Neural cell (in vitro differentiated cells): ENCODE measurements at regions not wholly inside any gene's neighbourhood (a gene's known extent, or its start where the extent isn't known, plus 50 kb on each side); places are given as distances from the start of the nearest gene placed in this dataset.
"Not testable (repeated sequence)": the region's sequence is repeated elsewhere in the genome, so short reads cannot be mapped to it uniquely, and the experiment has no call there.

Source experiments
- EP300 ChIP-seq: fragments of 450-650 bp; conservative IDR thresholded peaks from 2 replicates; pipeline ENCODE4 v1.6.1; 2014; ENCODE audit warnings: antibody characterized with exemption, mild to moderate bottlenecking, moderate library complexity; ENCODE audit not compliant: poor library complexity, severe bottlenecking
- EZH2 ChIP-seq: fragments of 200-600, 300-800 bp; shearing (Covaris generic), sonication (generic); IDR thresholded peaks from 2 replicates; pipeline ENCODE4 v1.6.1; 2014; ENCODE audit warnings: antibody characterized with exemption, low read length, borderline replicate concordance, mild to moderate bottlenecking; ENCODE audit not compliant: insufficient read depth, poor library complexity, severe bottlenecking
- POLR2AphosphoS5 ChIP-seq: IDR thresholded peaks from 2 replicates; pipeline ENCODE4 v1.6.1; 2012
- TAF1 ChIP-seq: IDR thresholded peaks from 2 replicates; pipeline ENCODE4 v1.6.1; 2012; ENCODE audit warnings: low read depth
- TF ChIP-seq, protein P1 (sequence below): fragments of 450-650 bp; IDR thresholded peaks from 2 replicates; pipeline ENCODE4 v1.5.1; 2014; ENCODE audit warnings: antibody characterized with exemption, mild to moderate bottlenecking, moderate library complexity; ENCODE audit not compliant: poor library complexity, severe bottlenecking
- TF ChIP-seq, protein P2 (sequence below): IDR thresholded peaks from 2 replicates; pipeline ENCODE4 v1.6.1; 2012; ENCODE audit warnings: borderline replicate concordance

DNA sequence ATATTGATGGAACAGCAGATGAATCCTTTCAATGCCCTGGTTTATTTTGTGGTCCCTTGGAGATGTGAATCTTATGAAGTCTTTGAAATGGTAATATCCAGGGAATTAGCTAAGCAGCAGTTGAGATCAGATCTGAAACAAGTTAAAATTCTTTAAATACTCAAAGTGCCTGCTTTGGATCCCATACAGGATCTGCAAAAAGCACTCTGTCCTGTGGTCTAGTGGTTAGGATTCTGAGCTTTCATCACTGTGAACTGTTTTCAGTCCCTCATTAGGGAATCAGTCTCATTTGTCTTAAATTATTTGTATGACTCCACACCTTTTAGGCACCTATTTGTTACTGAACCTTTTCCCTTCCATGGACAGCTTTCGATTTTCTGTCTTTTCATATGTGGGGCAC lies 215.2 kb upstream of the TGIF2LX start:
- TF ChIP-seq, protein P1, sequence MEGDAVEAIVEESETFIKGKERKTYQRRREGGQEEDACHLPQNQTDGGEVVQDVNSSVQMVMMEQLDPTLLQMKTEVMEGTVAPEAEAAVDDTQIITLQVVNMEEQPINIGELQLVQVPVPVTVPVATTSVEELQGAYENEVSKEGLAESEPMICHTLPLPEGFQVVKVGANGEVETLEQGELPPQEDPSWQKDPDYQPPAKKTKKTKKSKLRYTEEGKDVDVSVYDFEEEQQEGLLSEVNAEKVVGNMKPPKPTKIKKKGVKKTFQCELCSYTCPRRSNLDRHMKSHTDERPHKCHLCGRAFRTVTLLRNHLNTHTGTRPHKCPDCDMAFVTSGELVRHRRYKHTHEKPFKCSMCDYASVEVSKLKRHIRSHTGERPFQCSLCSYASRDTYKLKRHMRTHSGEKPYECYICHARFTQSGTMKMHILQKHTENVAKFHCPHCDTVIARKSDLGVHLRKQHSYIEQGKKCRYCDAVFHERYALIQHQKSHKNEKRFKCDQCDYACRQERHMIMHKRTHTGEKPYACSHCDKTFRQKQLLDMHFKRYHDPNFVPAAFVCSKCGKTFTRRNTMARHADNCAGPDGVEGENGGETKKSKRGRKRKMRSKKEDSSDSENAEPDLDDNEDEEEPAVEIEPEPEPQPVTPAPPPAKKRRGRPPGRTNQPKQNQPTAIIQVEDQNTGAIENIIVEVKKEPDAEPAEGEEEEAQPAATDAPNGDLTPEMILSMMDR, result not testable (repeated sequence)
- not testable (repeated sequence) for TF ChIP-seq EP300, EZH2, POLR2AphosphoS5, TAF1
- TF ChIP-seq, protein P2, sequence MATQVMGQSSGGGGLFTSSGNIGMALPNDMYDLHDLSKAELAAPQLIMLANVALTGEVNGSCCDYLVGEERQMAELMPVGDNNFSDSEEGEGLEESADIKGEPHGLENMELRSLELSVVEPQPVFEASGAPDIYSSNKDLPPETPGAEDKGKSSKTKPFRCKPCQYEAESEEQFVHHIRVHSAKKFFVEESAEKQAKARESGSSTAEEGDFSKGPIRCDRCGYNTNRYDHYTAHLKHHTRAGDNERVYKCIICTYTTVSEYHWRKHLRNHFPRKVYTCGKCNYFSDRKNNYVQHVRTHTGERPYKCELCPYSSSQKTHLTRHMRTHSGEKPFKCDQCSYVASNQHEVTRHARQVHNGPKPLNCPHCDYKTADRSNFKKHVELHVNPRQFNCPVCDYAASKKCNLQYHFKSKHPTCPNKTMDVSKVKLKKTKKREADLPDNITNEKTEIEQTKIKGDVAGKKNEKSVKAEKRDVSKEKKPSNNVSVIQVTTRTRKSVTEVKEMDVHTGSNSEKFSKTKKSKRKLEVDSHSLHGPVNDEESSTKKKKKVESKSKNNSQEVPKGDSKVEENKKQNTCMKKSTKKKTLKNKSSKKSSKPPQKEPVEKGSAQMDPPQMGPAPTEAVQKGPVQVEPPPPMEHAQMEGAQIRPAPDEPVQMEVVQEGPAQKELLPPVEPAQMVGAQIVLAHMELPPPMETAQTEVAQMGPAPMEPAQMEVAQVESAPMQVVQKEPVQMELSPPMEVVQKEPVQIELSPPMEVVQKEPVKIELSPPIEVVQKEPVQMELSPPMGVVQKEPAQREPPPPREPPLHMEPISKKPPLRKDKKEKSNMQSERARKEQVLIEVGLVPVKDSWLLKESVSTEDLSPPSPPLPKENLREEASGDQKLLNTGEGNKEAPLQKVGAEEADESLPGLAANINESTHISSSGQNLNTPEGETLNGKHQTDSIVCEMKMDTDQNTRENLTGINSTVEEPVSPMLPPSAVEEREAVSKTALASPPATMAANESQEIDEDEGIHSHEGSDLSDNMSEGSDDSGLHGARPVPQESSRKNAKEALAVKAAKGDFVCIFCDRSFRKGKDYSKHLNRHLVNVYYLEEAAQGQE, result not testable (repeated sequence)
